DMS53 treated with DMSO at 0.1 percent for 48 hours (cell line): ENCODE measurements at regions not wholly inside any gene's neighbourhood (a gene's known extent, or its start where the extent isn't known, plus 50 kb on each side); places are given as distances from the start of the nearest gene placed in this dataset.
A peak's percentile ranks its signal among the peaks of the same experiment; 100 is the strongest.
"Not testable (repeated sequence)": the region's sequence is repeated elsewhere in the genome, so short reads cannot be mapped to it uniquely, and the experiment has no call there.

Experiments used
- DNase-seq: peaks from one replicate; lab custom pipeline; 2025; ENCODE audit not compliant: unreplicated experiment; lab: John Stamatoyannopoulos, UW

DNA sequence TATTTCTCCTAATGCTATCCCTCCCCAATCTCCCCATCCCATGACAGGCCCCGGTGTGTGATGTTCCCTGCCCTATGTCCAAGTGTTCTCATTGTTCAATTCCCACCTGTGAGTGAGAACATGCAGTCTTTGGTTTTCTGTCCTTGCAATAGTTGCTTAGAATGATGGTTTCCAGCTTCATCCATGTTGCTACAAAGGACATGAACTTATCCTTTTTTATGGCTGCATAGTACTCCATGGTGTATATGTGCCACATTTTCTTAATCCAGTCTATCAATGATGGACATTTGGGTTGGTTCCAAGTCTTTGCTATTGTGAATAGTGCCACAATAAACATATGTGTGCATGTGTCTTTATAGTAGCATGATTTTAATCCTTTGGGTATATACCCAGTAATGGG lies 51.3 kb upstream of the RIOK2 start:
- DNase-seq = not testable (repeated sequence)

DNA sequence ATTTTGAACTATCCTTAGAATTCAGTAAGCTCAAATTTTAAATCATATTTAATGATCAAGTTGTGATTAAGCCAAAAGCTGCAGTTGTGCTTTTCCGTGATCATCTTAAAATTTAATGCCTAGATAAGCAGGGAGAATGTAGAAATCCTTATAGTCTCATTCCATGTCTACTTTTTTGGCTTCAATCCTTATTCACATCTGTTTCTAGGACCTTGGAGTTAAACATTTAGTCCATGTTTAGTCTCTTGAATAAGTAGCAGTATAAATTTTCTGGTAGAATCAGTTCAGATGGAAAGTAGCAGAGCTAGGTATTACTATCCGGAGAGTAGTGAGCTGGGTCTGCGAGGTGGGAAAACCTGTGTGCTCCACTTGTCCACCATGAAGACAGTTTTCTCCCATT lies 59.3 kb upstream of the RIOK2 start:
- no peak for DNase-seq

DNA sequence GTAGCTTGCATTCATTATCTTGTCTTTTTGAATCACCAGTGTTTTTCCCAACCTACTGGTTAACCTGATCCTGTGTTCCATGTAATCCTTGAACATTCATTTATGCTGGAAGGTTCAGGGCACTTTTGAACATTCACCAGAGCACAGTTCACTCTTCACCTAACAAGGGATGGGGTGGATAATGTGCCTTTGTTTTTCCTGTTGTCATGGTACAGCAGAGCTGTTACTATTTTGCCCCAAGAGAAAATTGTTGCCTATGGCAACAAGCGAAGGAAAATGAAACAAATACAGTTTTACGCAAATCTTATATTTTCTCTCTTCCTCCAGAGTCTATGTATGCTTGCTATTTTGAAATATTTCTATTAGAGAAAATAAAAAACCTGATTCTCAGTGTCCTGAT lies 60.3 kb upstream of the RIOK2 start:
- no peak for DNase-seq

DNA sequence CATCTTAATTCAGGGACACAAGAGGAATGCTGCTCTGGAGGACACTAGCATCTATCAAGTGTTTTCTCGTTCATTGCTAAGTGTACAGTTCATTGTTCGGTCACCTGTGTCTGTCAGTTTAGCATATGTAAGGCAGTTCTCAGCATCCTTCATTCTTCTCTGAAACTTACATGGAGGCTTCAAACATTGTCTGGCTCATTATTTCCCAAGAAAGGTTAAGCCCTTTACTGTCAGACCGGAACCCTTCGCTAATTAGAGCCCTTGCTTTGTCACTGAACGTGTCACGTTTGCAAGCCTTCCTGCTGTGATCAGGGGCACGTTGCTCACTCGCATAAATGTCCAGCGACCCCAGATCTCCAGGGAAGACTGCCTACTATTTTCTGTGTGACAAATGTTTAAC lies 62.3 kb upstream of the RIOK2 start:
- DNase-seq = no peak

DNA sequence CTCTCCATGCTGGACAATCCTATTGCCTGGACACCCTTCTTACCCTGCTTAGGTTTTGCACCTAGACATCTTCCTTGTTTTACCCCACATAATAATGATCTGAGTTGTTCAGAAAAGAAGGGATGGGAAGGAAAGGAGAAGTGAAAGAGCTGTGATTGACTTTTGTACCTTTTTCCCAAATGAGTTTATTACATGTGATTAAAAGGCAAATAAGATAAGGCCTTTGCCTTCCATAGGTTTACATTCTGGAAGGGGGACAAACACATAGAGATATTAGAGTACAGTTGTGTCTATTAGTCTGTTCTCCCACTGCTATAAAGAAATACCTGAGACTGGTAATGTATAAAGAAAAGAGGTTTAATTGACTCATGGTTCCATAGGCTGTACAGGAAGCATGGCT lies 67.1 kb upstream of the RIOK2 start:
- no peak for DNase-seq

DNA sequence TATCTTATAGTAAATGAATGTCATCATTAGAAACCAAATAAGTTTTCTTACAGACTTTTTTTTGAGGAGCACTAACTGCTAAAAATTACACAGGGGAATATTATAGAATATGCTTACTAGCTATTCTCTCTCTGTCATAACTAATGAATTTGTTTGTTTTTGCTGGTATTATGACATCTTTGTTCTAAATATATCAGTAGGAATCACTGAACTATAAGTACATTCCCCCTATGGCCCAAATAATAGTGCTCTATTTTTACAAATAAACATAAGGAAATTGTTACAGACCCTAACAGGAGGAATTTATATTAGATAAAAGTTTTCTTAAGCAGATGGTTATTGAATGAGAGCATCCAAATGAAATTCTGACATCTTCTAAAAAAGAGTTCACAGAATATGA lies 83.0 kb upstream of the RIOK2 start:
- no peak for DNase-seq

DNA sequence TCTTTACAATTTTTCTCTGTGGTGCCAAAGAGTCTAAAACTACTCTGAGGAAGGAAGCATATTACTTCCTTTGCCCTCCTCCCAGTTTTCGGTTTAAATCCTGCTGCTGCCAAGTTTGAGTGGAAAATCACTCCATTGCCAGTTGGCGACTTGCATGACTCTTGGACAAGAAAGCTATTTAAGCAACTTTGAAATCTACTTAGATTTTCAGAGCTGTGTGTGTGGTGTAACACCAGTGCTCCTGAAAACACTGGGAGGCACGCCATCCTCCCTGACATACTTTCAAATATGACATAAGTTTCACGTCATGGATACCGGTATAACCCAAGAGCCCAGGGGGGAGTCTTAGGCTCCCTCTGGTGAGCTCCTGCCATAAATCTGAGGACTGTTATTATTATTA lies 83.5 kb upstream of the RIOK2 start:
- no peak for DNase-seq

DNA sequence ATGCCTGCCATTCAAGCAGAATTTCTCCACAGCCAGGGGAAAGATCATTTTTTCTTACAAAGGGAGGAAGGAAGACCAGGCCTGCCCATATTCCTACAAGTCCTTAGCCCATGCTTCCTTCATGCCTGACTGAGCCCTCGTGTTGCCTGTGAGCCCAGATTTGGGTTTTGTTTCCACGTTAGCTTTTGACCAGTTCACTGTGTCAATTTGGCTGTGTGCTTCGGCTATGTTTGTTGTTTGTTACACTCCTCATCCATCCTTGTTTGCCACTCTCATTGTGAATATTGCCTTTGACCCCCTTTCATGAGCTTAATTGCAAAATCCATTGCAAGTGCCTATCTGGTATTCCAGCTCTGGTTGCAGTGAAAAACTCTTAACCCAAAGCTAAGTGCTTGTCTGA lies 84.7 kb upstream of the RIOK2 start:
- DNase-seq = no peak

DNA sequence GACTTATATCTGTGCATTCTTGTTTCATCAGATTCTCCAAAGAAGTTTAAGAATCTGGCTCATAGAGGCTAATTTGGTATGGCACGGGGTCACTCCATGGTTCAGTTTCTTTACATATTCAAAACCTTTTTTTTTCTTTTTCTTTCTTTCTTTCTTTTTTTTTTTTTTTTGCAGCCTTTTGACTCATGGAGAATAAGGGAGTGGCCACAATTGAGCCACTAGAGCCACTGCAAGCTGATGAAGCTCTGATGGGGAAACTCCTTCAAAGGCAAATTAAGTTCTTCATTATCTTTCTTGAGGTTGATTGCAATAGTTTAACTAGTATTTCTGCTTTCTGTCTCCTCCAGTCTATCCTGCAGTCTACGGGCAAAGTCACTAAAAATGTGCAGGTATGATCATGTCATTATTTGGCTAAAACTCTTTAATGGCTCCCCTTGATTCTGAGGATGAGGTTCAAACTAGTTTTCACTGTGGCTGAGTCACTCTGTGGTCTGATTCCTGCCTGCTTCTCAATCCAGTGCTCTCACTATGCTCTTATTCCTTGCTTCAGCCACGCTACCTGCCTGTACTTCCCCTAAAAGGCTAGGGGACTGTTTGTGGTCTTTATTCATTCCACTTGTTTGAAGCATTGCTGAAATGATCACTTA lies 93.5 kb upstream of the RIOK2 start:
- no peak for DNase-seq

DNA sequence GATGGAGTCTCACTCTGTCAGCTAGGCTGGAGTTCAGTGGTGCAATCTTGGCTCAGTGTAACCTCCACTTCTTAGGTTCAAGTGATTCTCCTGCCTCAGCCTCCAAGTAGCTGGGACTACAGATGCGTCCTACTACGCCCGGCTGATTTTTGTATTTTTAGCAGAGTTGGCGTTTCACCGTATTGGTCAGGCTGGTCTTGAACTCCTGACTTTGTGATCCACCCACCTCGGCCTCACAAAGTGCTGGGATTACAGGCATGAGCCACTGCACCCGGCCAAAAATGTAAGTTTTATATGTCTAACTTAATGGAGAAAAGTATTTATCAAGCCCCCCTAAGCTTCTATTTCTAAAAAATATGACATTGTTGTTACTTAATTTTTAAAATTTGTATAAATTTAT lies 98.2 kb upstream of the RIOK2 start:
- no peak for DNase-seq

DNA sequence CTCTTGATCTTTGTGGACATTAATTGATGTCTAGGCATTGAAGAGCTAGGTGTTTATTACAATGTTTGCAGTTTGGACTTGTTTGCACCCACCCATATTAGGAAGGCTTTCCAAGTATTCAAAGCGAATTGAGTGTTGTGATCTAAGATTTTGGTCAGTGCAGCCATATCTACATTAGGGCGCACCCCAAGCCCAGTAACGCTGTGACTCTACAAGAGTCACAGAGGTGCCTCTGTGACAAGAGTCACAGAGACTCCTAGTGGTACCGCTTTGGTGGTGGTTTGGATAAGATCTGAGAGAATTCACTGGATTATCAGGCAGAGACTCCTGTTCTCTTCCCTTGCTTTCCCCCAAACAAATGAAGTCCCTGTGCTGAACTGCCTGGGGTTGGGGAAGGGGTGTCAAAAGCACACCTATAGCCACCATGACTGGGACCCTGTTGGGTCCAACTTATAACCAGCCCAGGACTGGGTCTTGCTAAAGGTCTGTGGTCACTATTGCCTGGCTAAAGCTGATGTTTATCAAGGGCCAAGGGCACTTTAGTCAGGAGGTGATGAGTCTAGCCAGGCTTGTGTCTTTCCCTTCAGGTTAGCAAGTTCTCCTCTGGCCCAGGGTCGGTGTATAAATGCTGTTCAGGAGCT lies 114.1 kb upstream of the RIOK2 start:
- DNase-seq = peak; percentile 49

DNA sequence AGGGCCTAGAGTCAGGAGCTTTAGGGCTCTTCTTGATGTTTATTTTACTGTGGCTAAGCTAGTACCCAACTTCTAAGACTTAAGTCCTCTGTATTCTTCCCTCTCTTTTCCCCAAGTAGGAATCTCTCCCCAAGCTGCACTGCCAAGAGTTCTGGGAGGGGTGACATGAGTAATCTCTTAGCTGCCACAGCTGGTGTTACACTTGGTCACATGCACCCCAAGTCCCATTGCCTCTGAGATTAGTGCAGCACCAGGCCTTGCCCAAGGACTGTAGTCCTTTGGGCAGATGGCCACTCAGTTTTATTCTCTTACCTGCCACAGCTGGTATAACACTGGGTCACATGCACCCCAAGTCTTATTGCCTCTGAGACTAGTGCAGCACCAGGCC lies 114.7 kb upstream of the RIOK2 start:
- DNase-seq = no peak

DNA sequence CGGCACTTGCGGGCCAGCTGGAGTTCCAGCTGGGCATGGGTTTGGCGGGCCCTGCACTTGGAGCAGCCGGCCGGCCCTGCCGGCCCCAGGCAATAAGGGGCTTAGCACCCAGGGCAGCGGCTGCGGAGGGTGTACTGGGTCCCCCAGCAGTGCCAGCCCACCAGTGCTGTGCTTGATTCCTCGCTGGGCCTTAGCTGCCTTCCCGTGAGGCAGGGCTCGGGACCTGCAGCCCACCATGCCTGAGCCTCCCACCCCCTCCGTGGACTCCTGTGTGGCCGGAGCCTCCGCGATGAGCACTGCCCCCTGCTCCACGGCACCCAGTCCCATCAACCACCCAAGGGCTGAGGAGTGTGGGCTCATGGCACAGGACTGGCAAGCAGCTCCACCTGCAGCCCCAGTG lies 118.1 kb upstream of the RIOK2 start:
- not testable (repeated sequence) for DNase-seq

DNA sequence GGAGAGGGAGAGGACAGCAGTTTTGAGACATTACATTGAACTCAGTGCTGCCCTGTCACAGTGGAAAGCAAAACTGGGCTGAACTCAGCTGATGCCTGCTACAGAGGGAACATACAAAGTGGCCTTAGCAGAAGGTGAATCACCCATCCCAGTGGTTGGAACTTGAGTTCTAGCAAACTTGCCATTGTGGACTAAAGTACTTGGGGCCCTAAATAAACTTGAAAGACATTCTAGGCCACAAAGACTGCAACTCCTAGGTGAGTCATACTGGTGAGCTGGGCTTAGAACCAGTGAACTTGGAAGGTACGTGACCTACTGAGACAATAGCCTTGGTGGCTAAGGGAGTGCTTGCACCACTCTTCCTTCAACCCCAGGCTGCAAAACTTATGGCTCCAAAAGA lies 155.7 kb upstream of the RIOK2 start:
- DNase-seq = no peak

DNA sequence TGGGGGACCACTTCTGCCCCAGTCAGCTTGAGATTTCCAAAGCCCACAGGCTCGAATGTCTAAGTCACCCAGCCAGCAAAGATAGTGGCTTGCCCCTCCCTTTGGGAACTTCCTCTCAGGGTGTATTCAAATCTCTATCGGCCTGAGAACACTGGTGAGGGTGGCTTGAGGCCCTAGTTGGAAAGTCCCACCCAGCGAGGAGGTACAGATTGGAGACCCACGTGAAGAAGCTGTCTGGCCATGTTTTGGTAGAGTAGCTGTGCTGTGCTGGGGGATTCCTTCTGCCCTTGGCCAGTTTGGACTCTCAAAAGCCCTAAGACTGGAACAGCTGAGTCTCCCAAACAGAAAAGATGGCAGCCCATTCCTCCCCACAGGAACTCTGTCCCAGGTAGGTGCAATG lies 172.7 kb upstream of the RIOK2 start:
- no peak for DNase-seq

DNA sequence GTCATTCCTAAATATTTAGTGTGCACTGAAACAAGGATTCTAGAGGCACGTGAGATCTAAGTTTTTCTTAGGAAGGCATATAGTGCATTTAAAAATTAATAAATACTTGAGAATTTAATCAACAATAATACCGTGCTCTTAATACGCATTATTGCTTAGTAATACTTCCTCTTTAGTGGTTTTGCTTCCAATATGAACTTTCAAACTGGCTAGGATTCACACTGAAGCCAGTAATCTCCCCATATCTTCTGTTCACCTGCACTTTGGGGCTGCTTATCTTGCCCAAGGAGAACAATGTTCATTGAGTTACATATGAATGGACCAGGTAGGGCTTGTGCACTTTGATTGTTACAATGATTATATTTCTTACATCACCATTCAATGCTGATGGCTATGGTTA lies 180.5 kb upstream of the RIOK2 start:
- DNase-seq = no peak

DNA sequence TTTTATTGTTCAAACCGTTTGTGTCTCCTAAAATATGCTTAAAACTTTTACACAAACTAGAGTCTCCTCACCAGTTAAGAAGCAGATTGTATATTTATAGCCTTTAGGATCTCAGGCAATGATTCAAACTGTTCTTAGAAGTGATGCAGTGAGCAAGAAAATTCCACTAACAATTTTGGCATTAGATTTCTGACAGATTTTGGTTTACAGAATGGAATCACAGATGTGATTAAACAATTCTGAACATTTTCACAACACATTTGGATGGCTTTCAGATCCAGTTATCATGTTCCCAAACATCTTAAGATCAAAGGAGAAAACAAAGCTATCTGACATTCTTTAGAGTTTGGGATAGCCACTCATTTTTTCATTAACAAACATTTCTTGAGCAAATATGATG lies 181.7 kb upstream of the RIOK2 start:
- DNase-seq = no peak

DNA sequence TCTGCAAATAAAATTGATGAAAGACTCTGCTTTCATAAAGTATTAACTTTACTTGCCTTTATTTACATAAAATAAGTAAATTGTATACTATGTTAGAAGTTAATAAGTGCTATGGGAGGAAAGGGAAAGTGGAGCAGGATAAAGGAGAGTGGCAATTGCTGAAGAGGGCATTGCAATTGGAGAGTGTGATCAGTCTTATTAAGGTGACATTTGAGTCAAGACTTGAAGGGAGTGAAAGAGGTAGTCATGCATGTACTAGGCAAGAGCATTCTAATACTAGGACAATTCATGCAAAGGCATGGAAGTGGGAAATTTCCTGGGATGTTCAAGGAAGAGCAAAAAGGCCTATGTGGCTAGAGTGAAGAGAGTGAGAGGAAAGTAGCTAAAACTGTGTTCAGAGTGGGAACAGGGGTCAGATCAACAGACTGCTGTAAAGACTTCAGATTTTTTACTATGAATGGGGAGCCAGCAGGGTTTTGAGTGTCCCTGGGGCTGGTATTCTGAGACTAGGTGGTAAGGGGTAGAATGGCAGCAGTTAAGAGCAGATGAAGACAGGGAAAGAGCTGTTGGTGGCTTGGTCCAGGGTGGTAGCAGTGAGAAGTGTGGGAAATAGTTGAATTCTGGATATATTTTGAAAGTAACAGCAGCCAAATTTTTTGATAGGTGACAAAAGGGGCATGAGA lies 182.3 kb upstream of the RIOK2 start:
- no peak for DNase-seq

DNA sequence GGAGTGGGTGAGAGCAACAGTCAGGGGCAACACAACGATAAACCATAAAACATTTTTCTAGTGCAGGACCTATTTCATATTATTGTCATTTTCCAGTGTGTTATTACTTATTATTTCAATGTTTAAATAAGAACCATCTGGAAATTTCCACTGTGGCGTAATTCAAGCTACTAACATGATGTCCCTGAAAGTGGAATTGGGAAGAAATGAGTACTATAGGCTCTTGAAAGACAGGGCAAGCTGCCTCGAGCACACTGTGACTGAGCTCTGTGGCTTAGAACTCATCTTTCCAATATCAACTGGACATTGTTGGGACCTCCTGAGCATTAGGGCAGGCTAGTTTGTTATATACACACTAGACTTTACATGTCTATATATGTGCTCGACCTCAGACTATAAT lies 182.9 kb upstream of the RIOK2 start:
- no peak for DNase-seq

DNA sequence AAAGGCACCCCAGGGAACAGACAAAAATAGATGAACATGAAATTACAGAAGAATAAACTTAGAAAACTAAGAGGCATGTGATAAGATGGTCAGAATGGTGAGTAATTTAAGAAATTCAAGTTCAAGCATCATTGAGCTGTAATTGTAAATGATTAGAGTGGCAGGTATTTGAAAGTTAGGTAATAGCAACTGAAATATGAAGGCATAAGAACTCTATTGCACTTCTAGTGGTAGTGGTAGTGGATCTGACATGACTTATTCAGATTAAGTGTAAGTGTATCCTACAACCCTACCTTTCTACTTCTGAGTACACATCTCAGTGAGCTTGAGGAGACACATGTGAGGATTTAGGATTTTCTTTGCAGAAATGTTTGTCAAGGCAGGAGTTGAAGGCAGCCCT lies 192.9 kb upstream of the RIOK2 start:
- DNase-seq = no peak

DNA sequence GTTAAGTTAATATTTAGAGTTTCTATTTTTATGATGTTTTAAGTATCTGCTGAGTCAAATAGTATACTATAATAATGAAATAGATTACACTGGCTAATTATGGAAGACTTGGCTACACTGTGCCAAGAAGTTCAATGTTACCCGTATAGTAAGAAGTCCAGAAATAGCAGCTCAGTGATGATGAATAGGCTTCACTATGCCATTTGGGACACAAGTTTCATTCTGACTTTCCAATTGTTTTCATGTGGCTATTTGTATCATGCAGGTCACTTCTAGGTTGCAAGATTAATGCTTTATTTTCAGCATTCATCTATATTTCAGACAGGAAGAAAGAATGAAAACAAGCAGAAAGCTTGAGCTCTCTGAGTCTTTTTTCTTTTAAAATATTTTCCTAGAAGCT lies 194.5 kb upstream of the RIOK2 start:
- no peak for DNase-seq

DNA sequence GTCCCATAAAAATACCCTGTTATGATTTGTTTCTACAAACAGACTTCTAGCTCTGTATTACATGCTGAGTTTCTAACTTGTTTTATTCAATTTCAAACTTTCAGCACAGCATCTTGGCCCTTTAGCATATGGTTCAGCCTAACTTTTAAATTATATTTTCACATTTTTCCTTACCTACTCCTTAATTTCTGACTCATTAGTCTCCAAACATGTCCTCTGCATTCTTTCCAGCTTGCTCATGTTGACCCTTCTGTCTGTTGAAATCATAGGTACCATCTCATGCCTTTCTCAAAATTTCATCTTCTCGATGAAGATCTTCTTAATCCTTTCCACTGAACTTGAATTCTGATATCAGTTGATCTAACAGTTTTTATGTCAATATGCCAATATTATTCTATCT lies 200.9 kb upstream of the RIOK2 start:
- DNase-seq = no peak

DNA sequence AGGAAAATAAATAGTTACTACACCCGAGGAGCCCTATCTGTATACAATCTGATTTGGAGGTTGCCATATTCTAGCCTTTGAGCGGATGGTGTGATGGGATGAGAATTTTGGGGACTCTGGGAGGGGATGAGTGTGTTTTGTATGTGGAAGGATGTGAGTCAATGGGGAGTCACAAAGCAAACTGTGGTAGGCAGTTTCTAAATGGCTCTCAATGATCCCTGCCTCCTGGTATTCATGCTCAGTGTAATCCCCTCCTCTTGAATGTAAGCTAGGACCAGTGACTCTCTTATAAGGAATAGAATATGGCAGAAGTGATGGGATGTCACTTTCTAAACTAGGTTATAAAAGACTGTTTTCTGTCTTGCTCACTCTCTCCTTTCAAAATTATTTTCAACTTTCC lies 205.7 kb upstream of the RIOK2 start:
- DNase-seq = no peak
